ENCODE measurements at regions not wholly inside any gene's neighbourhood (a gene's known extent, or its start where the extent isn't known, plus 50 kb on each side); places are given as distances from the start of the nearest gene placed in this dataset.
"Not testable (repeated sequence)": the region's sequence is repeated elsewhere in the genome, so short reads cannot be mapped to it uniquely, and the experiment has no call there.

DNA sequence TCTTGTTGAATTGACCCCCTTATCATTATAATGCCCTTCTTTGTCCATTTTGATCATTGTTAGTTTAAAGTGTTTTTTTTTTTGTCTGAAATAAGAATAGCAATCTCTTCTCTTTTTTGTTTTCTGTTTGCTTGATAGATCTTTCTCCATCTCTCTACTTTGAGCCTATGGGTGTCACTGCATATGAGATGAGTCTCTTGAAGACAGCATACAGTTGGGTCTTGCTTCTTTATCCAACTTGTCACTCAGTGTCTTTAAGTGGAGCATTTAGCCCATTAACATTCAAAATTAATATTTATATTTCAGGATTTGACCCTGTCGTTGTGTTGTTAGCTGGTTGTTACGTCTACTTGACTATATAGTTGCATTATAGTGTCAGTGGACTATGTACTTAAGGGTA, 135.4 kb downstream of the HMHB1 start:
- DNase-seq, result no peak

DNA sequence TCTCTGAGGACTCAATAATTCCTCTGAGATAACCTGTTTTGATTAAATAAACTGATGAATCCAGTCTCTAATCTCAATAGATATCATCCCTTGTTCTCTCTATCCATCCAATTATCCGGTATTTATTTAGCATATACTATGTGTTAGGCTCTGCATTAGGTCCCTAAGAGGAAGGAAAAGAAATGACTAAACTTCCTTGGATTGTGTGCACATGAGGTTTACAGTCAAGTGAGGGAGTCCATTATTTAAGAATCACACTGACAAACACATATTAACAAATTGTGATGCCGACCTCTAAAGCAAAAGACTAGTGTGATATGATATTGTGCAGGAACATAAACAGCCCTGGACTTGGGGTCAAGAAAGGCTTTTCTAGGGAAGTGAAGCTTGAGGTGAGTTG, 140.8 kb downstream of the HMHB1 start:
- DNase-seq, result no peak

DNA sequence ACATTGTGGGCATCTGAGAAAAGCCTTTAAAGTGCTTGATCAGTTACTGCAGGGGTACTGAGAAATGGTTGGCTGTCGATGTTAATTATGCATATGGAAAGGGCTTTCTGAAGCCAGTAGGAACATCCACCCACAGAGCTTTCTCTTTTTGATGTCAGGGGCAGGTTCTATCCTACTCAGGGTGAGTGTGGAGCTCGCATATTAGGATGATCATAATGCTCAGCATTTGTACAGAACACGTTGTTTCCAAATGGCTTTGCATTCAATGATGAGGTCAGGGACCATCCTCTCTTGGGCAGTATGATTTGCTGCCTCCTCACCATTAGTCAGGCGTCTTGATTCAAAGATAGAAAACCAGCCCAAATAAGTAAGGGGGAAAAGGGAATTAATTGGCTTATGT, 141.9 kb downstream of the HMHB1 start:
- DNase-seq, result no peak

DNA sequence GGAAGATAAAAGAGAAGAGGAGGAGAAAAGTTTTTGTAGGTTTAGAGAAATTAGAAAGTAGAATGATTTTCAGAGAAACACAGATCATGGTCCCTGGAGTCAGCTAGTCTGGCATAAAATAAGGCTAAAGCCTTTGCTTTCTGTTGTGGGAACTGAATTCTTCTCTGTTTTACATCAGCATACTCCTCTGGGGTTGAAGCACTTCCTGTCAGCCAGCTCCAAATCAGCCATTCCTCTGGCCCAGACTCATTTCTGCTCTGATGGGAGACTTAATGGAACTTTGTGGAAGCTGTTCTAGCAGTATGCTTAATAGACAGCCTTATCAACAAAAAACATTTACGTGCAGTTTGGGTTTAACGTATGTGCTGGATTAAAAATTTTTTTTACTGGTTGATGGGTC, 143.2 kb downstream of the HMHB1 start:
- DNase-seq, result no peak

DNA sequence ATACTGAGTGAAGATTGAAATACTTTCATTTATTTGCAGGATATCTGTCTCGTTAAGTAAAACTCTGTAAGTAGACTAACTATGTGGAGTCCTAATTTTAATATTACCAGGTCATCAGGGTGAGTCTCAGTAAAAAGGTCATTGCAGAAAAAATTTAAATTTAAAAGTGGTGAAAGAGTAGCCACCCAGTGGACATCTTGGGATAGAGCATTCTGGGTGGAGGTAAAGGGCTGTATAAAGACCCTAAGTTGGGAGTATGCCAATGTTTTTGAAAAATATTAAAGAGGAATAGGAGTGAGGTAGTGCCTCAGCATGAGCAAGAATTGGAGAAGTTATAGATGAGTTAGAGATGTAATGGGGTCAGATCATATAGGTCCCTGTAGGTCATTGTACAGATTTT, 145.5 kb downstream of the HMHB1 start:
- no peak for DNase-seq

DNA sequence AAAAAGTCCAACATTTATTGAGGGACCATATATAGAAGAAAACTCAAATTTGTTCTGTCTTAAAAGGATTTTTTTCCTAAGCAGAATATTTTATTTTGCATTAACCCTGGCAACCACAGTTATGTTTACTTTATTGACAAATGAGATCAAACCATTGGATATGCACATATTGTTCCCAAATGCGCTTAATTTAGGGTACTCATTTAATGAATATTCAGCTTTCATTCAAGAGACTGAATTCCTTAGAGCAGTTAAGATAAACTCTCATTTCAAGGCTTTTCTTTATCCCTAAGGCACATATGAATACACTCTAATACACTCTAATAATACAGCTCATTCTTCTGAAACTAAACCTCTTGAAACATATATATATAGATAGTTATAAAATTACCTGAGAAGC, 150.2 kb downstream of the HMHB1 start:
- DNase-seq, result no peak

DNA sequence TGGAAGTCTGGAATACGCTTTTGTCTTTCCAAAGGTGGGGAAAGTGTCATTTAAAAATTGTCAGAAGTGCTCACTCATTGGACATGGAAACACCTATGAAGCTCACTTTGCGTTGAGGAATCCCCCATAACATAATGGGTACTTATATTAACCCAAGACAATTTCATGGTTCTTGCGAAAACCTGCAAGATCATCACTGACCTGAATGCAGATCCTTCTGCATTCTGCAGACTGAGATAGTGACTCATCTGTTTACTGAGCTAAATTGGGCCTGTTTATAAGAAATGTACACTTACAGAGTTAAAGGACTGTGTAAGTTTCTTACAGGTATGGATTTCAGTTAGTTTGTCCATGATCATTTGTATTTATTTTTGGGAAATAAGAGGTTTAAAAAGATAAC, 153.0 kb downstream of the HMHB1 start:
- no peak for DNase-seq

DNA sequence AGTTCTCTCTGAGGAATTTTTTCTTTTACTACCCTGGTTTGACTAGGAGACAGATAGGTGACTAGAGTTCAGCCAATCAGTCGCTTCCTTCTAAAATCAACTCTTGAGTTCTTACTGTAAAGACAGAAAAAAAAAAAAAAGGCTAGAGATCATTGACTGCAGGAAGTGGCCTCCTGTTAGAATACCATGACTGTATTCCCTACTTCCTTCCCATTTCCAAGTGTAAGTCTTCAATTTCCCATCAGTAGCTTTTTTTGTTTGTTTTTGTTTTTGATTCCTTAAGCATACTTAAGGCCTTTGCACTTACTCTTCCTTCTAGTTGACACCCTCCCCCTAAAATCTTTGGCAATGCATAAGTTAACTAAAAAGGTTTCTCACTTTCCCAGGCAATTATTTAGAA, 154.3 kb downstream of the HMHB1 start:
- DNase-seq, result no peak

DNA sequence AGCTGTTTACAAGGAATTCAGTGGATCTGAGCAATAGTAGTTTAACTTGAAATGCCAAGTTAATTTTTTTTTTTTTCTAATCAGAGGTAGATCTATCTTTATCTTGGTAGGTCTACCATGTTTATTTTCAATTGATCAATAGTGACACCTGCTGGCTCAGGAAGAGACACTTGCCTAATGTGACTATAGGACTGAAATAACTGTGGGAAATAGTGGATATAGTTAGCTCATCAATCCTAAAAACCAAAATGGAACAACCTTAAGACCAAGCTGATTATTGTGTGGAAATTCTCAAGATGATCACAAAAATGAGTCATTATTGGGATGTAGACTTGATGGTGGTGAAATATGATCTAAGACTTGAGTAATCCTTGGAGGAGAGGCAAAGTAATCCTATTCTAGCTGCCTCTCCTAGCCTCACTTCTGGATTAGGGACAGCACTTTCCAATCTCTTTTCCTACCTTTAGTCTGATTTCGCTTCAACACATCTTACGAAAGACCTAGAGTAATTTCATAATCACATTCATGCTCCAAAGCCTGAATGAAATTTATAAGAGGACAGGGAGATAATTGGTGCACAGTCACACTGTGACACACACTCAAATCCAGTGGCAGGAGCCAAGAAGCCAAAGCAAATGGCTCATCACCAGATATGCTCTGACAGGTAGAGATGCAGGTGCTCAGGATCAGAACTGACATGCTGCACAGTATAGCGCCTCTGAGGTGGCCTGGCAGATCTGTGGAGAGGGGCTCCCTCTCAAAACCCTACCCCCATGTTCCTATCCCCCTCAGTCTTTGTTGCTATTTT, 156.3 kb downstream of the HMHB1 start:
- no peak for DNase-seq

DNA sequence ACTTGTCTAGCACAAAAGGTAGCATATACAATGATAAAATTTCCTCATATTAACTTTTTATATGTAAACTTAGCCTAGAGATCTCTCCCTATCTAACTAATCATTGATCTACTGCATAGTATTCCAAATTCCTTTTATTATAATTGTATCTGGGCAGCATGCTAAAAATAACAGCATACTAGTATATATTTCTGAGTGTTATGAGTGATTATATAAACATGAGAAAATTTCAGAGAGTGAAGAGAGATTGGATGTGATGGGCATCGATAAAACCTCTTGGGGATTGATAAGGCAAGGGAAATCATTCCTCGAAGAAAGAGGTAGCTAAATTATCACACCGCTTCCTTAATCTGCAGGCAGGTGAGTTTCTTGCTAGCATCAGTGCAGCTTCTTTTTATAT, 158.2 kb downstream of the HMHB1 start:
- DNase-seq, result no peak

DNA sequence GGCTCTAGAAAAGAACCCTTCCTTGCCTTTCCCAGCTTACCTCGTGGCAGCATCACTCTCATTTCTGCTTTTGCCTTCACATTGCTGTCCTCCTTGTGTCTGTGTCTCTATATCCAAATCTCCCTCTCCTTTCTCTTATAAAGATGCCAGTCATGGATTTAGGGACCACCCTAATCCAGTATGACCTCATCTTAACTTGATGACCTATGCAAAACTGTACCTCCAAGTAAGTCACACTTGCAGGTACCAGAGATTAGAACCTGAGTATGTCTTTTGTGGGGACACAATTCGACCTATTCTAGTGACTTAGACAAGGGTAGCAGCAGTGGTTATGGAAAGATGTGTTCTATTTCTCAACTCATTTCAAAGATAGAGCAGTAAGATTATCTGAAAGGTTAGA, 160.1 kb downstream of the HMHB1 start:
- DNase-seq, result no peak

DNA sequence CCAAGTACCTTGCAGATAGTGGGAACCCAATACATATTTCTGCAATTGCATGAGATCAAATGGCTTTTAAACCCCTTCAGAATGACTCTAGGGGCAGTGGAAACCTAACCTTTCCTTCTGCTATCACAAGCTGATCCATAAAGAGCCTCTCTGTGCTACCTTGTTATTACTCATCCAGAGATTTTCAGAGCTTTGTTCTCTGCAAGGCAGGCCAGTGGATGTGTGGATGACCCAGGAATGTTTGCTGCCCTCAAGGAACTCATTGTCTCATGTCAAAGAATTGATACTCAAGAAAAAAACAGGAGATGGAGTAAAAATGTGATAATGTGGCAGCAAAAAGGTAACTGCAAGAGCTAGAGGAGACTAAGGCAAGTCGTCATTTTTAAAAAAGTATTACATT, 164.1 kb downstream of the HMHB1 start:
- no peak for DNase-seq

DNA sequence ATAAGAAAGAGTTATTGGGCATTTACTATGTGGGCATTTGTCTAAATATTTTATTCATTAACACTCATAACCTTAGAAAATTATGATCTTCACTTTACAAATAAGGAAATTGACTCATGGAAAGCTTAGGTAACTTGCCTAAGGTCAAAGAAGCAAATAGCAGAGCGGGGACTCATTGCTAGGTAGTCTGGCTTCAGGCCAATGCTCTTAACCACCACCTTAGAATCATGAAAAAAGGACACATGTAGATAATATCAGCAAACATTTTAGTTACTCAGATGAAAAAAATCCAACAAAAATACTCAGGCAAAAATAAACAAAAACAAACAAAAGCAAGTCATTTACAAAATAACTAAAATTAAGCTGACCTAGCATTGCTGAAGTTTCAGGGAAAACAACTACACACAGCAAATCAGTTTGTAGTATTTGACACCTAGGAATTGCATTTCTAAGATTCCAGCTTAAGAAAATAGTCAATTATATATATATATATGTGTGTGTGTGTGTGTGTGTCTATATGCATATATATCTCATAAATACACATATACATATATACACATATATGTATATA, 166.0 kb downstream of the HMHB1 start:
- DNase-seq, result no peak

DNA sequence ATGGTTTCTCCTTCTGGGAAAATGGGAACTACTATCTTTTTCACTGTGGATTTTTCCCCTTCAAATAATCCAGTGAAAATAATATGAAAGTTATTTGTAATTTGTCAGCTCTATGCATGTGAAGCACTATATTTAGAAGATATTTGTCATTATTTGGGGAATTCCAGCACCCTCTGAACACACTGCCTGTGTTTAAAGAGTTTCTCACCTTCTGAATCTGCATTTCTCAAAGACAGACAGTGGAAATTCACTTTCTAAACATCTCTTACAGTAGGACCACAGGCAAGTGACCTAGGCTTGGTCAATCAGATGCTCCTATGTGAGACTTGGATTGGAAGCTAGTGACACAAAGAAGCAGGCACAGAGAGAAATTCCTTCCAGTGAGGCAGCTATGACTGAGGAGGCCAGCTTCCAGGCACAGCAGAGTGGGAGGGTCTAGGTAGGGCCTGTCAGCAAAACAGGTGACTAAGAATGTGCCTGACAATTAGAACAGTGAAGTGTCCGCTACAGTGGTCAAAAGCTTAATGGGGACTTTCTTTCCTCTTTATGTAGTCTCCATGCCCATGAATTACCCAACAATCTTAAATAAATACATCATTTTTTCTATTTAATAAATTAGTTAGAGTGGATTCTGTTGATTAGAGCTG, 167.2 kb downstream of the HMHB1 start:
- no peak for DNase-seq

DNA sequence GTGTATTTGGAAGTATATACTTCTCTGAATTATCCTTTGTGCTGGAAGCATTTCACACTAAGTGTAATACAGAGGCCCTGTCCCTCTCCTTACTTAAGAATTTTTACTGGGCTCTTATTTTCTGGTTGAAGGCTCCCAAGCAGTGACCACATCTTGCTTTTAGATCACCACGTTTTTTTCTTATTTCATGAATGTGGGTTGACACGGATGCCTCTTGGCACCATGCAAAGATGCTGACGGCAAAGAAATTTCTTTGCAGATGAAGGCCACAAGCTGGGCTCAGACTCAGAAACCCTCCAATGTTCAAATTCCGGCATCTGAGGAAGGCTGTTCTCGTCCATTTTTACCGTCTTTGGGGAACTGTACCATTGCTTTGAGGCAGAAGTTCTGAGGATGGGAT, 168.5 kb downstream of the HMHB1 start:
- DNase-seq, result no peak

DNA sequence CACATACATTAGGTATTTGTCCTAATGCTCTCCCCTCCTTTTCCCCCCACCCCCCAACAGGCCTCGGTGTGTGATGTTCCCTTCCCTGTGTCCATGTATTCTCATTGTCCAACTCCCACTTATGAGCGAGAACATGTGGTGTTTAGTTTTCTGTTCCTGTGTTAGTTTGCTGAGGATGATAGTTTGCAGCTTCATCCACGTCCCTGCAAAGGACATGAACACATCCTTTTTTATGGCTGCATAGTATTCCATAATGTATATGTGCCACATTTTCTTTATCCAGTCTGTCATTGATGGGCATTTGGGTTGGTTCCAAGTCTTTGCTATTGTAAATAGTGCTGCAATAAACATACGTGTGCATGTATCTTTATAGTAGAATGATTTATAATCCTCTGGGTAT, 171.0 kb downstream of the HMHB1 start:
- DNase-seq, result not testable (repeated sequence)

DNA sequence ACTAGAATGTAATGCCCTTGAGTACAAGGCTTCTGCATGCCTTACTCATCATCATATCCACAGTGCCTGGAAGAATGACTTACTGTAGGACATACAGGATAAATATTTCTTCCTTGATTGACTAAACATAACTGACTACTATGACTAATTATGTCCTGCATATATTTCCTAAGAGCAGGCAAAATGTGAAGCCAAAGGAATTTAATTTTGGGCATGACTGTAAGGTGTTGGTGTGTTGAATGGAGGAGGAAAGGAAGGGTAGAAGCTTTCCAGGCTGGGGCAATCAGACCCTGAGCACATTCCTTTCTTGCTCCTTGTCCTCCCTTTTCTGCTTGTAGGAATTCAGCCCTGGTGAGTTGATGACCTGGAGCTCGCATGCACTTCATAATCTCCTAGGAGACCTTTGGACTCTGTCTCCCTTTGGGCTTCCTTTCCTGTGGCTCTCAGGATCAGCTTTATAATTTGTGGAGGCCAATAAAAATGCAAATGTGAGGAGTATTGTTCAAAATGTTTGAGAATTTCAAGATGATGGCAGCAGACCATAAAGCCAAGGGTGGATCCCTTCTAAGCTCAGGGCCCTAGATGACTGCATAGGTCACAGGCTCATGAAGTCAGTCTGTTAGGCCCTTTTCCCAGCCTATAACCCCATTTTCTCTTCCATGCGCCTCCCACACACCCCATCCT, 174.0 kb downstream of the HMHB1 start:
- DNase-seq, result no peak

DNA sequence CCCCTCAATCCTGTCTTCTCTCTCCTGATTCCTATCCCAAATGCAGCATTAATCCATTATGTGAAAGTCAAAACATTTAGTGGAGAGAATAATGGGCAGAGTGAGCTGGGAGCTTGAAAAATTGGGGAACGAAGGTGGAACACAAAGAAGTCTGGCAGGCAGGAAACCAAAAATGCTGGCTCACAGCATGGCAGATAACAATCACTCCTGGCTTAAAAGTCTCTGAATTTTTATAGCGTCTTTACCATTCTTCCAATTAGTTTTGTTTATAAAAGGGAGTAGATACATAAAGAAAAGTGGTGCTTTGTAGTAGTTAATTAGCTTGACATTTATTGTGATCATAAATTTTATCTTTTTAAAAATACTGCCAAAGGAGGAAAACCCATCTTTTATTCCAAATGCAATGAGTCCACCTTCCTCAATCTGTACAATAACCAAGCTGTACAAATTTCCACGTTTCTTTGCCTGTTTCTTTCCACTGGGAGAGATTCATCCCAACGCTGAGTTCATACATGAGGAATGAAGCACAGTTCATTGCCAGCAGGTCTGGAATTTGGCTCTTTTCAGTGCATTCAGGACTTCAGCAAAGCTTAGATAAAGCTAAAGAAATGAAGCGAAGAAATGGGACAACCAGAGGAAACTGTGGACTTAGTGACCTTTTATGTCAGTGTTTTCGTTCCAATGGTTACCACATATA, 174.7 kb downstream of the HMHB1 start:
- no peak for DNase-seq

DNA sequence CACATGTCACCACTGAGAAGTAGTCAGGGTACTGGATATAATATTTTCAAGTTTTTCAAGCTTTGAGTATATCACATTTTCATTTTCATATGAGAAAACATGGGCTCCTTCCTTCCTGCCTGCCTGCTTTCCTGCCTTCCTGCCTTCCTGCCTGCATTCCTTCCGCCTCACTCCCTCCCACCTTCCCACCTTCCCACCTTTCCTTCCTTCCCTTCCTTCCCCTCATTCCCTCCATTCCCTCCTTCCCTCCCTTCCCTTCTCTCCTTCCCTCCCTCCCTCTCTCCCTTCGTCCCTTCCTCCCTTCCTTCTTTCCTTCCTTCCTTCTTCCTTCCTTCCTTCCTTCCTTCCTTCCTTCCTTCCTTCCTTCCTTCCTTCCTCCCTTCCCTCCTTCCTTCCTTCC, 175.3 kb downstream of the HMHB1 start:
- DNase-seq, result no peak

DNA sequence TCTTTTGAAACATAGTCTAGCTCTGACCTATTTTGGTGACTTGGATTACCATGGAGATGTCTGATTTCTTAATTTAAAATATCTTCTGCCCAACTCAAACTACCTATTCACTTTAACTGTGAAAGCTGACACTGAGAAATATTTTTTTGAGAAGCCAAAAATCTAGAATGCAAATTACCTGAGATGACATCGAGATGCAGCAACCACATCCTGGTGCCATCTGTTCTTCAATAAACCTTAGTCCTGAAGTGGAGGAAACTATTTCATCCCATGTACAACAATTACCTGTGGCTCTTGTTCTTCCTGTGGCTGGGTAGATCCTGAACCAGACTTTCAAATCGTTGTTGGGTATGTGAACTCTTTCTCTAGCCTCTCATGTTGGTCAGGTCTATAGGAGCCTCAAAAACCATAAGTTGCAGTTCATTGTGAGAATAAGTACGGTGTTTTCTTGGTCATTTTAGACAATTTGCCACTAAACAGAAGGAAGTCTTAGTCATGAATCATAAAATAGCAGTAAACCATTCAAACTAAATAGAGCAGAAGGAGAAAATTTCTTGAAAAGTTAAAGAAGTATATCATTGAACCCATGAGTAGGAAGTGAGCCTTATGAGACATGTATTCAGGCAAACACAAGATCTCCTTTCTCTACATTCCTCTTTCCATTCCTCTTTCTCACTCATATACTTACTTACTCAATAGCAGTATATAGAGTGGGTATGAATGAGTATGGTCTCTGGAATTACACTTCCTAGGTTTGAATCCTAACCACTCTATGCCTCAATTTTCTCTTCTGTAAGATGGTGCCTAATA, 176.0 kb downstream of the HMHB1 start:
- no peak for DNase-seq

DNA sequence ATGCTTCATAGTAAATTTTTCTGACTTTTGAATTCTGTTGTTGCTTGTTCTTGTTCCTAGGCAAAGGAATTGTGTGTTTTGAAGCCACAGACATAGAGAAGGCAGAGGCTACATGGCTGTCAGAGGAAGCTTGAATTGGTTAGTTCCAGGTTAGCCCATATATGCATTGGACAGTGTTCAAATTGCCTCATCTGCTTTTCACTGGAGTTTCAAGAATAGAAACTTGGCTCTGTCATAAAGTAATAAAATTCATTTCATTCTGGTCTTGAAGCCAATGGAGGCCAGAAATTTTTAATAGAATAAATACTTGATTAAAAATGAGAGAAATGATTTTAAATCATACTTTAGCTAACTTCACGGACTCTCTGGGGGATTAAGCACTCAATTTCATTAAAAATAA, 178.0 kb downstream of the YIPF5 start:
- DNase-seq, result no peak

Data from amygdala (tissue), 56 donors.